ENCODE measurements at regions not wholly inside any gene's neighbourhood (a gene's known extent, or its start where the extent isn't known, plus 50 kb on each side); places are given as distances from the start of the nearest gene placed in this dataset.

- DNase-seq (ENCODE audit: low spot score), result no peak
Observed at GRCh38 chr5:141747152-141748141, 65.4 kb upstream of the ARAP3 start.

DNA sequence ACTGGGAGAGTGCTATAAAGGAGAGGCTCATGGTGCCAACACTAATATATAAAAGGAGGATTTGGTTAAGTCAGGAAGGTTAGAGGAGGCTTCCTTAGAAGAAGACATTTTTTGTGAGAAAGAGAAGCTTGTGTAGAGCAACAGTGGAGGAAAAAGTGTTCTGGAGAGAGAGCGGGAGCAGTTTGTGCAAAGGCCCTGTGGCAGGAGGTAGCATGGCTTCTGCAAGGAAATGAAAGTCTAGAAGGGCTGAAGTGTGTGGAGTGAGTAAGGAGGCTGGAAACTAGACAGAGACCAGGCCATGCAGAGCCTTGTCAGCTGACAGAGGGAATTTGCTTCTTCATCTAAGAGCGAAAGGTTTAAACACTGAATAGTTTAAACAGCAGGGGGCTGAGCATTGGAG is 64.4 kb upstream of the ARAP3 start:
- no peak for DNase-seq (ENCODE audit: low spot score)

DNA sequence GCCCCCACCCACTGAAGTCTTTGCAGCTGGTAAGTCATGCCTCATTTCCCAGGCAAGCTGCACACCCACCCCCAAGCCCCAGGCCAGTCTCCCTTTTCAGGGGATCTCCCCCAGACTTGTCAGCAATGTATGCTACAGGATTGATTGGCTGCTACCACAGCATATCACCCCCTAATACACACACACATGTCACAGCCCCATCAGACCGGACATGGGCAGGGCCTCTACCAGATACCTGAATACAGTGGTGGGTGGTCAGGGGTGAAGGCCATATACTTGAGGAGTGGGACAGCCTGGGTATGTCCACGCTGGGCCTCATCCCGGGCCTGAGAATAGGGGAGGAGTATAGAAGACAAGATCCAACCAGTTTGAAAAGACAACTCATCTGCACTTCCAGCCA is 63.4 kb upstream of the ARAP3 start:
- no peak for DNase-seq (ENCODE audit: low spot score)

GRCh38 chr5:141743866-141744272 is 61.8 kb upstream of the ARAP3 start:
- DNase-seq (ENCODE audit: low spot score), result no peak

DNA sequence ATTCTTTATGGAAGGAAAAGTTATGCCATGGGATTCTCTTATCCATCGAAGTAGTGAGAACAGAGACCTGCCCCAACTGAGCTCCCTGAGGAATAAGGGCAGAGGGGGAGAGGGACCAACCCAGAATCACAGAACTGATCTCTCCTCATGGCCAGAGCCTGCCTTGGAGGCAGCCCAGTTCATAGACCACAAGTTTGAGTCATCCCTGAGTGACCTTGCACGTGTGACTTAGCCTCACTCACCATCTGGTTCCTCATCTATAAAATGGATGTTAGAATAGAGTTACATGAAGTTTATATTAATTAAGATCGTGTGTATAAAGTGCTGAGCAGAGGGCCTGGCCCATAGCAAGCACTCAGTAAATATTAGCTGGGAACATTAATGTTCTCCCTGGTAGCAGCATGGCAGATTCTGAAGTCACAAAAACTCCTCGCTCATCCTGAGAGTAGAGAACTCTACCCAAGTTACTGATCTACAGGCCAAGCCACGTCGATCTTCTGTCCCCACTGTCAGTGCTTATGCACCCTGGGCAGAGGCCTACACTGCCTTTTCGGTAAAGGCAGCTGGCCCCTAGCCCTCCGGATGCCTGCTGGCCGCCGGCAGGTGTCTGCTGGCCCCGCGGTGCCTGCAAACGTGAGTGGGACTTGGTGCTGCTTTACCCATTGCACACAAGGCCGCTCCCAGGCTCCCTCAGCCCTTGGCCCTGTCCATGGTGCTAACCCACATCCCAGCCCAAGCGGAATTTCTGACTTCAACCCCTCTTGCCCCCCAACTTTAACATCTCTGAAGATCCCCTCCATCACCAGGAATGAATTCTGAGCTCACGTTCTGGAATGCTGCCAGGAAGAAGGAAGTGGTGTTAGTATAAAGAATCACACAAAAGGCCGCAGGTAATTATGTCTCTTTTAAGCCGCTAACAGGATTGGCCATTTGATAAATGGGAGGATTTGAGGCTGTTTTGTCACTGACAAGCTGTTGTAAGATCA is 61.1 kb upstream of the ARAP3 start:
- no peak for DNase-seq (ENCODE audit: low spot score)

DNA sequence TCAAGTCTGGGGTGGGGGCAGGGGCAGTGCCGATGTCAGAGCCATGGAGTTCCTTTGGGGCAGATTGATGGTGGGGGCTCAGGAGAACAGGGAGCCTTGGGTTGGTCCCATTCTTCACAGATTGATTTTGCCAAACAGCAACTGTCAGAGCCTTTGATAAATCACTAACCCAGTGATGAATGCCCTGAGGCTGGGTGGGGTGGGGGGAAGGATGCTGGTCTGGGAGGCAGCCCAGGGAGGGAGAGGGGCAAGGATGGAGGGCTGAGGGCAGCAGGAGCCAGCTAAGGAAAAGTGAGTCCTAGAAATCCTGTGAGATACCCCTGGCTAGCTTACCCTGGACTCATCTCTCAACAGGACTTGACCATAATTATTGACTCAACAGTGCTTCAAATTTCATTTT is 60.1 kb upstream of the ARAP3 start:
- DNase-seq (ENCODE audit: low spot score), result no peak

DNA sequence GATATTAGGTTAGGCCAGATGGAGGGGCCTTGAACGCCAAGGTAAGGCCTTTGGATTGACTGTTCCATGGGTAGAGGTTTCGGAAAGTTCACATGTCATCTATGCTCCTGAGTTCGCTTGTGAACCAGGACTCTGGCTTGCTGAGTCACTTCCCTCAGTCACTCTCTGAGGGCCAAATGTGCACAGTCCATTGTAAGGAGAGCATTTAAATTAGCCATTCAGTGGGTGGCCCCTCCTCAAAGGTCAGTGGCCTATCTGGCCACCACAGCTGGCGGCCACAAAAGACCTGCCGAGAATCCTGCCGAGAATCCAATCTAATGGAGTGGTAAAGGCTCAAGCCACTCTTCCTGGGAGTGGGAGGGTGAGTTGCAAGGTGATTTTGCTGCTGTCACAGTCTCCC is 58.9 kb upstream of the ARAP3 start:
- DNase-seq (ENCODE audit: low spot score), result no peak

DNA sequence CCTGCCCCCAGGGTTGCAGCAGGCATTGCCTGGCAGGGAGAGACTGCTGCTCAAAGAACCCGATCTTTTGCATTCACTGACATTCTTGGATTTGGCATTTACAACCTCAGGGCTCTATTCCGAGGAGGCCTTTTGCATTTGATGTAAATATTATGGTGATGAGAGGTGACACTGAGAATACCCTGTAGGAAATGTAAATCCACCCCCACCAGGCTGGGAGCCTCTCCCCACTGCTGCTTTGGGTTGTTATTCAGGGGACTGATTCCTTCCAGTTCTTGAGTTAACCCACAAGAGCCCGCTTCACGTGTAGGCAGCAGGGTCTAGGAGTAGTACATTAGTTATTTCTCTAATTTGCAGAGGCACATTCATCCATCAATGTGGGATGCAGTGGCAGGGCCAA is 55.5 kb upstream of the ARAP3 start:
- no peak for DNase-seq (ENCODE audit: low spot score)

DNA sequence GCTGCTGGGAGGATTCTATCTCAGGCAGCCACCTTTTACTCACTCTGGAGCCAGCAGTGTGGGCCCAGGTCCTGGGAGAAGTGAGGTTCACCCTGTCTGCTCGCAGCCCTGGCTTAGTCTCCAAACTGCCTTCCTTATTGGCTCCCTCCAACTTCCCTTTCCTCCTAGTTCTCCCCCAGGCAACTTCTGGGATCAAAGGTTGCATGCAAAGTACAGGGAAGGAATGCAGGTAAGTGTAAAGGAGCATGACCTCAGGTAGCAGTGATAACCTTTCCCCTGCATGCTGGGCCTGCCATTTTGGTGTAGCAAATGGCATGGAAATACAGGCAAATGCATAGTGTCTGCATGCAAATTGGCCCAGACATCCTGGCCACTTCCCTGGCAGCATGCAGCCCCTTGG is 53.8 kb upstream of the ARAP3 start:
- no peak for DNase-seq (ENCODE audit: low spot score)

GRCh38 chr5:141734501-141735229 is 52.6 kb upstream of the ARAP3 start:
- peak; percentile 54 for DNase-seq (ENCODE audit: low spot score)

GRCh38 chr5:141733198-141733597 is 51.2 kb upstream of the ARAP3 start:
- DNase-seq (ENCODE audit: low spot score), result no peak

DNA sequence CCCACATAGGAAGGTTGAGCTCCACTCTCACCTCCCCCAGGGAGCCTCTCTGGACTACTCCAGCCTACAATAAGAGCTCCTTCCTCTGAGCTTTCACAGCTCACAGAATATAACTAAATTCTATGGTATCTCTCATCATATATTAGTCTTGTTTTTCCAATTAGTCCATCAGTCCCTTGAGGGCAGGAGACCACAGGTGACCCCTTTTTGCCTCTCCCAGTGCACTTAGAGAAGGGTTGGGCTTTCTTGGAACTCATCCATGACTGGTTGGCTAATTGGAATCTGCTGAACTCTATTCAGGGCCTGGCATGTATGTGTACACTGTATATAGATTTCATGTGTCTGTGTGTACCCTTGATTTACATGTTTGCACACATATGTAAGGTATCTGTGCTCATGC is 50.4 kb upstream of the ARAP3 start:
- DNase-seq (ENCODE audit: low spot score), result no peak

Data from HuH-7.5 (cell line).